ENCODE measurements at regions not wholly inside any gene's neighbourhood (a gene's known extent, or its start where the extent isn't known, plus 50 kb on each side); places are given as distances from the start of the nearest gene placed in this dataset.

DNA sequence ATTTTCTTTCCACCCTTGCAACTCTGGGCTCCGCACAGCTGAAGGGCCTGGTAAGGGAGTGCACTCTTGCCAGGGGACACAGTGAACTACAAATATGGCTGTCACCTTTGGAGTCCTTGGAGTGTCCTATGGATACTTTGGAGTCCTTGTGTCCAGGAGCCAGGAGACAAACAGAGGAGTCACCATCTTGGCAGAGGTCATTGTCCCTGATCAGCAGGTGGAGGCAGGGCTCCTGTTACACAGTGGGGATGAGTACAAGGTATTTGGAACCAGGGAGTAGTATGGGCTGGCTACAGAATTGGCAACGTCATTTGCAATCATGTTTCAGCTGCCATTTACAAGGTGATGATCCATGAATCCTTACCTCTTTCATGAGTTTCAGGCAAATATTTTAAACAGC lies 132.5 kb downstream of the FAM161A start:
- DNase-seq, result no peak

DNA sequence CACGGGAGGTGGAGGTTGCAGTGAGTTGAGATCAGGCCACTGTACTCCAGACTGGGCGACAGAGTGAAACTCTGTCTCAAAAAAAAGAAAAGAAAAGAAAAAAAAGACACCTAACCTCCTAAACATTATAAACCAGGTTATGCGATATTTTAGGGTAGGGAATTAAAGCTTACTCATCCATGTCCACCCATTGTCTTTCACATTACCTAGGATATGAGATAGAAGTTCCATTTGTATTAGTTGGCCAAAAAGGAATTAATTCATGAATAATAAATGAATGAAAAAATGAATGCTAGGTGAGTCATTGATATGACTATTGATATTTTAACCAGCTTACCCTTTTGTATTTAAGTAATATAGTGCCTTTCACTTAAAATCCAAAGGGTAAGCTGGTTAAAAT lies 132.9 kb downstream of the FAM161A start:
- no peak for DNase-seq

DNA sequence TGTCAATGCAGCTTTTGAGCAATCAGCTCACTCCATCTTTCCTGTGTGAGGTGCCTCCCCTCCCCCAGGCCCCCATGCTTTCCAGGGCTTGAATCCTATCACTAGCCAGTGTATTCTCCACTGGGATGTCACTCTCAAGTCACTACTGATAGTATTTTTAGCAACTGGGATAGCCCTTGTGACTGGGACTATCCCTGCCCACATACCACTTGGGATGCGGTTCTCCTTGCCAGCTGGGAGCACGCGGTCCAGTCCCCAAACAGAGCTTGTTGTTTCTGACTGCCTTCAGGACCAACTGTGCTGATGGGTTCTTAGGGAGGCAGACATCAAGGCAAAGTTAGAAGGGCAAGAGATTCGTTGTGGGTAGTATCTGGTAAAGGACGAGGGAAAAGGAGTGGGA lies 134.9 kb downstream of the FAM161A start:
- no peak for DNase-seq

DNA sequence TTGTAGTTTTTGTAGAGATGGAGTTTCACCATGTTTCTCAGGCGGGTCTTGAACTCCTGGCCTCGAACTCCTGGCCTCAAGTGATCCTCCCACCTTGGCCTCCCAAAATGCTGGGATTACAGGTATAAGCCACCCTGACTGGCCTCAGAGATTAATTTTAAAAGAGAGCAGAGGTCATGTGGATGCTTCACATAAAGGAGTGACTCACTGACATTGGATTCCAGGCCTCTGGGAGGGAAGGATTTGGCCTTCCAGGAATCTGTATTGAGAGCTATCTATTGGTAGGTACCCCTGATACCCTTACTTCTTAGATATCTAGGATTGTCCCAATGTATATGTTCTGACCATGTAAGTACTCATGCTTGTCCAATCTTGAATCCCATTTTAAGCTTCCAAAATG lies 138.4 kb downstream of the FAM161A start:
- DNase-seq, result no peak

DNA sequence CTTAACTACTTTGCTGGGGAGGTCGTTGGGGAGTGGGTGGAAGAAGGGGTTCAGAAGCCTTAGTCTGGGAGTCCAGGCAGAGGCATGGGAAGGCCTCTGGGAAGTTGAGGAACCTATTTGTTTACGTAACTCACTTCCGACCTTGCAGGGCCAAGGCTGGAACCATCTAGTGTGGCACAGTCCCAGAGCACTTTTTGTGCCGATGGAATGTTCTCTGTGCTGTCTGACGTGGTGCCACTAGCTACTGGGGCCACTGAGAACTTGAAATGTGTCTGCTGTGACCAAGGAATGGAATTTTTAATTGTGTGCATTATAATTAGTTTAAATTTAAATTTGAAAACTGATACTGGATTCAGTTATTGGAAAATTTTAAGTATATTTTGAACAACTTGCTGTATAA lies 139.7 kb downstream of the FAM161A start:
- no peak for DNase-seq

DNA sequence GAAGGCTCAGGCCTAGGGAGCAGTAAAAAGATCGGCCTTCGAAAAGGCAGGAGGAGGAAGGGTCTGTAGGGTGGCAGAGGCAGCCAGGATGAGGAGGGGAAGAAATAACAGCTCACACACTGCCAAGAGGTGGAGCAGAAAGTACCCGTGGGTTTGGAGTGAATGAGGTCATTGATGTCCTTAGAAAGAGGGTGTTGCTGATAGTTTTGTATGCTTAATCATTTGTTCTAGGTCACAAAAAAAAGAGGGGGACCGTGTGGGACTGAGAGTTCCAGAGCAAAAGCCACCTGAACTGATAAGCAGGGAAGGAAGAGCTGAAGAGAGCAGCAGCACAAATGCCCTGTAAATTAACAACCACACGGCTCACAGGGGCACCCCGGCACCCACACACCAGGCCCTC lies 140.4 kb downstream of the FAM161A start:
- no peak for DNase-seq

DNA sequence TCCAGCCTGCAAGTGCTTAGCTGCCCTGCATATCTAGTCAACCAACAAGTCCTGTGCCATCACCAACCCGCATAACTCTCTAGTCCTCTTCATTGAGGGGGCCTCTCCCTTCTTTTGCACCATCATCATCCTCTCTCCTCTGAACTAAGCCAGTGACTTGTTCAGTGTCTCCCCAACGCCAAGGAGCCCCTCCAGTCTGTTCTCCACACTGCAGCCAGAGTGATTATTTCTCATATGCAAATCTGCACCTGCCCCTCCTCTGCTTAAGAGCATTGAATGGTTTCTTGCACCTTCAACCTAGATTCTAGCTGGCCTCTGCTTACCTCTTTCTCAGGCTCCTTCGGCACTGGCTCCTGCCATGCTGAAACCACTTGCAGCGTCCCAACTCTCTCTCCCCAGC lies 141.8 kb downstream of the FAM161A start:
- DNase-seq, result no peak

DNA sequence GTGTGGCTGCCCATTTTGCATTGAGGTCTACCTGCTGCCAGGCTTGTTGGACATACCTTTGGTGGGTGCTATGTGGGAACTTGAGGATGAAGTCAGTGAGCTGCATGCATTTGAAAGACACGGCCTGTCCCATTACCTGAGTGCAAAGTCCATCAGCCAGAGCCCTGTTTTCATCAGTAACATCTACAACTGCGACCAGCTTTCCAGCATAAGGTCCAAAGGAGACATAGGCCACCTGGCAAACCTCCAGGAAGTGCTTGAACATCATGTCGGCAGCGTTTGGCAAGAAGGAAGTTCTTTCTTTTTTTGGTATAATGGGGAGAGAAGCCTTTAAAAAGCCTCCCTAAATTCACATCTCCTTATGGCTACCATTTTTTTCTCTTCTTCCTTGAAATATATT lies 143.1 kb downstream of the FAM161A start:
- DNase-seq, result no peak

DNA sequence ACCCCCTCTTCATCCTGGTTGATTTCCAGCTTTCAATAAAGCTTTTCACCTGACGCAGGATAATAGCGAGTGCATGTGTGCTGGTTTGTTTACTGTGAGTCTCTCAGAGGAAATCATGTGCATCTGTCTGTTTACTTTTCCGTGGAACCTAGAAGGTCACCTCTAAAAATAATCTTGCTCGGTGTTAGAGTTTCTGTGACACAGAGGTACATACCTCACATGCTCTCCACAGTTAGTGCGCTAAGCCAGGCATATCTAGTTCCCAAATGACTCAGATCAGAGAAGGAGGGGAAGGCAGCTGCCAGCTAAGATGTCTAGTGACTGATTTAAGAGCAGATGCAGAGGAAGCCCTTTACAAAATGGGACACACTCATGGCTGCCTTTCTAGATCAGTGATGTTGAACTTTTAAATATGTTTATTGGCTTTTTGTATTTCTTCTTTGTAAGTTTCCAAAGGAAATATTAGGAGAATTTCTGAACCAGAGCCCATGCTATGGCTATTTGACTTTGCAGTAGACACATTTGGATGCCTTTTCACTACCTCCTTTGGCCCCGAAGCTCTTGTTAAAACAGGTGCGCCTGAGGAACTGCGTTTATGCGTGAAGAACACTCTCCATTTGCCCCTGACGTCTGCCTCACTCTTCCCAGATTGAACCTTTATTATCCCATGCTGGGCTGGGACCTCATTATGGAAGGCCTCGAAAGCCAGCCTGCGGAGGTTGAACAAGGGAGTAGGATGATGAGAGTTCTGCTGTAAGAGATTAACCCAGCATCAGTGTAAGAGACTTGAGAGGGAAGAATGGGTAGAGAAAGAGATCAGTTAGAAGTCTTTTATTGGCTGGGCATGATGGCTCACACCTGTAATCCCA lies 145.6 kb downstream of the FAM161A start:
- no peak for DNase-seq

DNA sequence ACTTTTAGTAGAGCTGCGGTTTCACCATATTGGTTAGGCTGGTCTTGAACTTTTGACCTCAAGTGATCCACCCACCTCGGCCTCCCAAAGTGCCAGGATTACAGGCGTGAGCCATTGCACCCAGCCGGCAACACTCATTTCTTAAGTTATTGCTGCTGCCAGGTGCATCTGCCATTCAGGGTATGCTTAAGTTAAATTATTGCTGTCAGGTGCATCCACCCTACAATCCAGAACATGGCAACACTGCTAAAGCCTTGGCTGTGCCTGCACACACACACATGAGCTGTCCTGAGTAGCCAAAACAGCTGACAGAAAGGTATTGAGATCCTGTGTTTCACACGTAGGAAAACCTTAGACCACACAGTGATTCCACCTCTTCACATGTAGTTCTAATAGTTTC lies 148.2 kb downstream of the FAM161A start:
- DNase-seq, result no peak

DNA sequence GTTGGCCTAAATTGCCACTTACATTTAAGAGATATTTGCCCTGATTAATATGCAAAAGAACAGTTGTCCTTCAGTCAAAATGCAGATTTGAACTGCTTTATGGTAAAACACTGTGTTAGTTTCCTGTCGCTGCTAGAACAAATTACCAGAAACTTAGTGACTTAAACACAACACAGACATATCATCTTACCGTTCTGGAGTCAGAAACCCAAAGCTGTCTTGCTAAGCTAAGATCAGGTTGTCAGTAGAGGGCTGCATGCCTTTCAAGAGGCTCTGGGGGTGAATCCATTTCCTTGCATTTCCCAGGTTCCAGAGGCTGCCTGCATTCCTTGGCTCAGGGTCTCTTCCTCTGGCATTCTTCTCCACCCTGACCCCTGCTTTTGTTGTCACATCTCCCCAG lies 149.5 kb downstream of the FAM161A start:
- DNase-seq, result no peak

DNA sequence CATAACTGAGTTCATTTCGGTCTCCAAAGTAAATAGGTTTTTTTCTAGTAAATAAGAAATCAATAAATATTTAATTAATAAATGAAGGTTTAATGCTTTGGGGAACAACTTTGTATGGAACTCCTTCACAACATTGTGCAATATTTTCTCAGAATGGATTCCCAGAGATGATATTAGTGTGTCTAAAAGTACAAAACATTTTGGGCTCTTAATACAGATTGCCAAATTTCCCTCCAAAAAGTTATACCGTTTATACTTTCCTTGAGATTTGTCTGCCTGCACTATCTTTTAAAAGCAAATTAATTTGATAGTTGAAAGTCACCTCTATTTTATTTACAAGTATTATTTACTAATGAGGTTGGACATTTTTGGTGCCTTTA lies 151.8 kb downstream of the FAM161A start:
- DNase-seq, result no peak

DNA sequence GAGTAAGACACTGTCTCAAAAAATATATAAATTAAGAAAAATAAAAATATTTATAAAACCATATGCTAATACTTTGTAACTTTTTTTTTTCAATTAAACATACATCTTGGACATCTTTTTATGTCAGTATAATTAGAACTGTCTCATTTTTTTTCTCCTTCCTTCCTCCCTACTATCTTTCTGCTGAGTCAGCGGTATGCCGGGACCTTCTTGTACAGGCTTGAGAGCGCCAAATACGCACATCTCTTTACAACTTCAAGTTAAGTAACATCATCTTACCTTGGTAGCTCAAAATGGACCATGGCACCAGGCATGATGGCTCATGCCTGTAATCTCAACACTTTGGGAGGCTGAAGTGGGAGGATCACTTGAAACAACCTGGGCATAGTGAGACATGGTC lies 153.4 kb downstream of the FAM161A start:
- DNase-seq, result no peak

DNA sequence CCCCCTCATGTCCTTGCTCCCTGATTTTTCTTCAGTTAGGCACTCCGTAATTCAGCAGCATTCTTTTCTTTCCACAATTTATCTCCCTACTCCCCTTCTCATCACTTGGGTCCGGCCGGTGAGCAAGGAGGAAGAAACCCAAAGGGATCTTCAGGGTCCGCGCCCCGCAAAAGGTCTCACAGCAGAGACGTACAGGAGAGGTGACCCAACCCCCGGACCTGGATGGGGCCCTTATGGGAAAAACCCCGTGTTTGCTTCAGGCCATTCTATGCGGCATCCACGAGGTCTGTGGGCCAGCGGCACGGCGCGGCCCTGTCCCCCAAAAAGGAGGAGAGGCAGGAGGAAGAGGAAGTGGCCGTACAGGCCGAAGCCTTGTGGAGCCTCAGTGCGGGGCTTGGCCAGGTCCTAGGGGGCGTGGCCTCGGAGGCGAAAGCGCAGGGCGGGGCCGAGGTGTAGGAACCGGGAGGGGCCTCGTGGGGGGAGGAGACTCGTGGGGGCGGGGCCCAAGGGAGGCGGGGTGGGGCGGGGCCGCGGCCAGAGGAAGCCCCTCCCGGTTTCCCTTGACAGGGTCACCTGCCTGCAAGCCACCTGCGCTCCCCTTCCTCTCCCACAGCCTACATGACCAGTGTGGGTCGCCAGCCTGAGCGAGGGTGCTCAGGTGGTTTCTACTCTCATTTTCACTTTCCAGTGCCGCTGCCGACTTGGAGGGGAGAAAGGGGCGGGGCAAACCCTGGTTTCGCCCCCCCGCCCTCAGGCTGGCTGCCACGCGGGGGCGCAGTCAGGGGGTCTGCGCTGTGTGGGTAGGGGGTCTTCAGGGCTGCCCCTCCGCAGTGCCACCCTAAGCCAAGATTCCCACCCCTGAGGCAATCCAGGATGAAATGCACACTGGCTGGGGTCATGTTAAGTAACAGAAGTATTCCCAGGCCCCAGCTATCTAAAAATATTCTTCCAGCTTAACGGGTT lies 156.4 kb upstream of the XPO1 start:
- DNase-seq, result peak; percentile 85

DNA sequence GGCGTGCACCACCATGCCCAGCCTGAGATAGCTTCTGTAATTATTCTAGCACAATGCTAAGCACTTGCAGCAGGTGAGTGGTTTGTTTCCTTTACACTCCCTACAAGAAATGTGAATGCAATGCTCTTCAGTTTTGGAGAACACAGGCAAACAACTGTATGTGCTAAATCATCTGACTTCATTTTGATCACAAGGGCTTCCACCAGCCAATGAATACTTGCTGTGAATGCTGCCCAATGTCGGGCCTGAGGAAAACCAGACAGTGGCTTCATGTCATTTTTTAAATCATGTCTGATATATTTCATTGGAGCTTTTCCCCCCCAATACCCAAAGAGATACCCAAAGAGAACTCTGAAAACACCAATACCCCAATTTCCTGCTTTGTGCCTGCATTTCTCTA lies 155.6 kb upstream of the XPO1 start:
- DNase-seq, result no peak

DNA sequence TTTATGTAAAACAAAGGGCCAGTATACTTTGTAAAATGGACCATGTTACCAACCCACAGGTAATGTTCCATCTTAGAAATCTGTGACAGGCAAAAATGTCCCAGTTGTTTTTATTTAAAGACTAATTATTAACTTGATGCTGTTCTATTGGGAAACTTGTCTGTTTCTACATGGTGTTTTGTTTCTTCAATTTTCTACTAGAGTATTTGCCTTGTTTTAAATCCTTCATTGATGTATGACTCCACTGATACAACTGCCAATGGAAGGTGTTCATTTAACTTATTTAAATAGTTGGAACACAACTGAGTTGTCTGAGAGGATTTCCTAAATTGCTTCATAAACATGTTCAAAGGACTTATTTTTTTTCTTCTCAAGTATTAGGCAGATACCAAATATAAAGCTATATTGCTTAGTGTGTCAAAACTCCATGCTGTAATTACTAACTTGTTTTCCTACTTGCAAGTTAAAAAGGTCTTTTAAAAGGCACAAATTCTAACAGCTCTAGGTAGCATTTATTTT lies 152.0 kb upstream of the XPO1 start:
- DNase-seq, result no peak

DNA sequence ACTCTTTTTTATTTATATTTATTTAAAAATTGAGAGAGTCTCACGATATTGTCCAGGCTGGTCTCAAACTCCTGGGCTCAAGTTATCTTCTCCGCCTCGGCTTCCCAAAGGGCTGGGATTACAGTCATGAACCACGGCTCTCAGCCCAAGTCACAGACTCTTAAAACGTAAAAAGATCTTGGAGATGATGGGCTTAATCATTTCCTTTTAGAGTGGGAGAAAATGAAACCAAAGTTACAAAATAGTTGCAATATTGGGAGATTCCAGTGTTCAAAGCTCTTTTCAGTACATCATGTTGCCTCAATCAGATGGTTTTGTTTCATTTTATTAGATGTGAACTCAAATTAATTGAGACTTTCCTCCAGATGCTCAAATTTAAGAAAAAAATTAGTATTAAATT lies 151.4 kb upstream of the XPO1 start:
- no peak for DNase-seq

DNA sequence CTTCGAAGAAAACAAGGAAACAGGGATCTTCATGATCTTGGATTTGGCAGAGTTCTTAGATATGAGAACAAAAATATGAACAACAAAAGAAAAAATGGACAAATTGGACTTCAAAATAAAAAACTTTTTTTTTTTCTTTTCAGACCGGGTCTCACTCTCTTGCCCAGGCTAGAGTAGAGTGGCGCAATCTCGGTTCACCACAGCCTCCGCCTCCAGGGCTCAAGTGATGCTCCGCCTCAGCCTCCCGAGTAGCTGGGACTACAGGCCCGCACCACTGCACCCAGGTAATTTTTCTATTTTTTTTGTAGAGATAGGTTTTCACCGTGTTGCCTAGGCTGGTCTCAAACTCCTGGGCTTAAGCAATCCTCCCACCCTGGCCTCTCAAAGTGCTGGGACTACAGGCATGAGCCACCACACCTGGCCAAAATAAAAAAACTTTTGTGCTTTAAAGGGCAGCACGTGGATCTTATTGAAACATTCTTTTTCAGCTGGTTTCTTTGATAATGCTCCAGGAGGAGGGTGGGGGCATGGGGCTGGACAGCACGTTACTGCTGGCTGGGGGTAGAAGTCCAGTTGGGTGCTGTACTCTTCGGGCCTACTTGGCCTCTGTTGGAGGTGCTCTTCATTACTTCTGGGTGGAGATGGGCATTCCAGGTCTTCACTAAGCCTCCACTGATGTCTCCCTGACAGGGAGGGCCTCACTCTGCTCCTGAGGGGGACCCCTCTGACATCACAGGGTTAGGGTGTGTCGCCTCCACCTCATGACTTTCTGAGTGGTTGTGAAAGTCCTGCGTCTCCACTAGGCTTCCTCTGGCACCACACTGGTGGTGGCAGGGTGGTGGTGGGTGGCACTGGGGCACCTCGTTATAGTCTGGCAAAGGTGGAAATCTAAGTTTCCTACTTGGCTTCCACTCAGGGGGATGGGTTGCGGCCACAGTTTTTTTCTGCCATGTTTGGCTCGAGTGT lies 150.5 kb upstream of the XPO1 start:
- no peak for DNase-seq

DNA sequence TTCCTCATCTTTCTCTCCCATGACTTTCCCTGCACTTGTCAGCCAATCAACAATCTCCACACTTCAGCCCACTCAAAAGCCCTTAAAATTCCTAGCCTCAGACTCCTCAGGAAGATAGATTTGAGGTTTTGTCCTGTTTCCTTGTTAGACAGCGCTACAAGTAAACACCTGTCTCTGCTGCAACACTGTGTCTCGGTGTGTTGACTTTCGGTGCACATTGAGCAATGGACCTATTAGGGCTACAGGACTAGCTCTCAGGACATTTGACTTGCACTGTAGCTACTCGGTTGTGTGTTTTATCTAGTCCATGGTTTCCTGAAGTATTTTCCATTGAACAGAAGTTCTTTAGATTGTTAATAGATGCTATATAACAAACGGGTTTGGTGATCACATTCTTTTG lies 140.9 kb upstream of the XPO1 start:
- DNase-seq, result no peak

DNA sequence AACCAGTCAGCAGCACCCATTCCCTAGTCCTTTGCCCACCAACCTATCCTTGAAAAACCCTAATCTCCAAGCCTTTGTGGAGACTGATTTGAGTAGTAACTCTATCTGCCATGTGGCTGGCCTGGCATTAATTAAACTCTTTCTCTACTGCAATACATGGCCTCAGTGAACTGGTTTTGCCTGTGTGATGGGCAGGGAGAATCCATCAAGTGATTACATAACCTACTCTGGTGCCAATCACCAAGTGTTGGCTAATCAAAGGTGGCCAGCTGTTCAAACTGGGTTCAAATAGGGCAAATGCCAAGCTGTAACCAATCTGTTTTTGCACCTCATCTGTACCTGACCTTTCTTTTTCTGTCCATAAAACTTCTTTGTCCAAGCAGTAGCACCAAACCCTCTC lies 139.8 kb upstream of the XPO1 start:
- DNase-seq, result no peak

DNA sequence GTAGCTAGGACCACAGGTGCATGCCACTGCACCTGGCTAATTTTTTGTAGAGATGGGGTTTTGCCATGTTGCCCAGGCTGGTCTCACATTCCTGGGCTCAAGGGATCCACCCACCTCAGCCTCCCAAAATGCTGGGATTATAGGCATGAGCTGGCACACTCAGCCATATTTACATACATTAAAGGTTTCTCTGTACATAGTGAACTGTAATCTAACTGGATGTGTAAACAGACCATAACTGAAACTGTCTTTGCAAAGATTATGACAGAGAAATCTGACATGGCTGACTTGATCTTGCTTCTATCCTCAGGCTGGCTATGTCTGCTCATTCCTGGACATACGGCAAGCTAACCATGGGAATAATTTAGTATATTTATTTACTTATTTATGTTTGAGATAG lies 139.2 kb upstream of the XPO1 start:
- no peak for DNase-seq

DNA sequence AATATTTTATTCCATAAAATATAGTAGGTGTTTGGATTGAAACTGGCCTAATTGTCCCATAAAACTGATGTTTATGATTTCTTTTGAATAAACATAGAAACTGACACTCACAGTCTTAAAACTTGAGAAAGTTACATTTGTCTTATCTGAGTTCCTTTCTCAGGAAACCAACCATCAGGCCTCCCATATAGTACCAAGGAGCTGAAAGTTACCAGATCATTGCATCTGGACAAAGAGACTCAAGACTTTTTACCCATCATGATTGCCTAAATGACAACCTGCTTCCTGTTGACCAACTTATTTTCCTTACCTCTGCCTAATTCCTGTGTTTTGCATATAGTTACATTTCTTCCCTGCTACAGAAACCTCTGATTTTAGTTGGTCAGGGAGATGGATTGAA lies 137.0 kb upstream of the XPO1 start:
- no peak for DNase-seq

Measured in CD4-positive, alpha-beta T cell treated with Interferon gamma for 1 hour (primary cell).